ENCODE measurements at regions not wholly inside any gene's neighbourhood (a gene's known extent, or its start where the extent isn't known, plus 50 kb on each side); places are given as distances from the start of the nearest gene placed in this dataset.

DNA sequence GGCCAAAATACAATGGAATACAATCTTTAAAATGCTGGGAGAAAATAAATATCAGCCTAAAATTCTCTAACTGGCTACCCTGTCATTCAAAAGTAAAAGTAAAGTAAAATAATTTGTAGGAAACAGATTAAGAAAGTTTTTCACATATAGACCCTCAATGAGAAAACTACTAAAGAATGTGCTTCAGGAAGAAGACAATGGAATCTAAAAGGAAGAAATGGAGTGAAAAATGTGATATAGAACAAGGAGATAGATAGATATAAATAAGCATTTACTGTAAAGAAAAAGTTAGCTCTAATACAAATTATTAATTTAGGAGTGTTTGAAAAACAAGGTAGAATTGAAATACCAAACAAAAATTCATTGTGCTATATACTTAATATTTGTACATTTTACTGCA is 368.6 kb upstream of the MPDZ start:
- no peak for DNase-seq (ENCODE audit: low spot score)

DNA sequence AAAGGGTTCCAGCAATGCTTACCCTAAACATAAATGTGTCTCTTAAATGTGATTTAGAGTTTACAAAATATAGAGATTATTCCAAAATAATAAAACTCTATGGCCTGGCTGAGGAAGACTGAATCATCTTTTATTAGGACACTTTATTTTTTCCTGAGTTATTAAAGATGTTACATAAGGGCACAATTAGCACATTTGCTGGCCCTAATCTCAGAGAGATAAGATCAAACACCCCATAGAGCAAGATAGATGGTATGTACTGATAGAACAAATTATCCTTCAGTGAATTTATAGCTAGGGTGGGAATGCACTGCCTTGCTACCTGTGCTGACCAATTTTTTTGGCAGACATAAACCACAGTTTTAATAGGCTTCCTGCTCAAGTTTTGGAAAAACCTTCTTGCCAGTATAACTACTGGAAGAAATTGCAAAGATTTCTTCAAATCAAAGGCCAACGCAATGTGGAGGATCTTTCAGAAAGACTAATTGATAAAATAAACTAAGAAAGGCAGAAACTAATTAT is 367.1 kb upstream of the MPDZ start:
- DNase-seq (ENCODE audit: low spot score) = no peak

DNA sequence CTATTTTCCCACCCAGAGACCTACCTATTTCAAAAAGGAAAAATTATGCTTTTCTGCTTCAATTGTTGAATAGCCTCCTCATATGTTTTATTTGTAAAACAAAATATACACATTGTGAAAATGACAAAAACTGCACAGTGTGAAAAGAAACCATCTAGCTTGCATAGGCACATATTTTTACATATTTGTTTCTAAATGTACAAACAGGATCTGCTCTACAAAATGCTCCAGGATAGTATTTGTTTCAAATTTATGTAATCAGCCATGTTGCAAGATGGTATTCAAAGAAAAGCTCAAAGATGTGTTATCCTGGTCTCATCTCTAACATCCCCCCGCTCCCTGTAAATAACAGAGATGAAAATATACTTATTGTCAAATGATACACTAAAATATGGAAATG is 366.1 kb upstream of the MPDZ start:
- DNase-seq (ENCODE audit: low spot score) = no peak

DNA sequence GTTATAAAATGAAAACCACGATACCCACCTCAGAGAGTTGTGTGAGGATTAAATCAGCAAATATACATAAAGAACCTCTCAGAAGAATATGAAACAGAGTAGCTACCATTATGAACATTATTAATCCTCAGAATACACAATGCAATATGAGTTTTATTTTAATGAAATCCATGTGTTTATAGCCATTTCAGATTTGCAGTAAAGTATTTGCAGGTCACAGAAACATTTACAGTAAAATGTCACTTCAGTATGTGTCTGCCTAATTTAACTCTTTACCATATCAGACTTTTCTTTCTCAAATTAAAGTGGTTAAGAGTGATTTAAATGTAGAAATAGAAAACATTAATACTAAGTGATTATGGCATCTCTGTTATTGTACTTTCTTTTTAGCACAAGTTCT is 365.2 kb upstream of the MPDZ start:
- no peak for DNase-seq (ENCODE audit: low spot score)

DNA sequence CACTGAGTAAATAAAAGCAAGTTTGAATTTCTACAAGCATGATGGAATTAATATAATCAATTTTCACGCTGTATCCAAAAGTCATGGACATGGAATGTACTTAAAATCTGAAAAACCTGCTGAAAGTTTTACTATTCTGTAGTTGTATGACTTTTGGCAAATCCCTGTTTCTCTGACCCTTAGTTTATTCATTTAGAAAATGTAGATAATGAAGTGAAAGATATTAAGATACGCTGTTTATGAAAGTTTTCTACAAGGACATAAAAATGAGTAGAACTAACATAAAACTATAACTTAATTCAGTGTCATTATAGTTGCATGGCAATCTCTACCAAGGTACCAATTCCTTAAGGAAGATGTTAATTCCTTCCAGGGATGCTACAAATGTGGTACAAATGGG is 363.2 kb upstream of the MPDZ start:
- DNase-seq (ENCODE audit: low spot score) = no peak

DNA sequence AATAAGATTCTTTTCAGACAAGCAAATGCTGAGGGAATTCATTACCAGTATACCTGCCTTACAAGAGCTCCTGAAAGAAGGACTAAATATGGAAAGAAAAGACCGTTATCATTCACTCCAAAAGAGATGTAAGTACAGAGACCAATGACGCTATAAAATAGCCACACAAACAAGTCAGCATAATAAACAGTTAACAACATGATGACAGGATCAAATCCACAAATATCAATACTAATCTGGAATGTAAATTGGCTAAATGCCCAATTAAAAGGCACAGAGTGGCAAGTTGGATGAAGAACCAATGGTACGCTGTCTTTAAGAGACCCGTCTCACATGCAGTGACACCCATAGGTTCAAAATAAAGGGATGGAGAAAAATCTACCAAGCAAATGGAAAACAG is 349.6 kb upstream of the MPDZ start:
- DNase-seq (ENCODE audit: low spot score) = no peak

DNA sequence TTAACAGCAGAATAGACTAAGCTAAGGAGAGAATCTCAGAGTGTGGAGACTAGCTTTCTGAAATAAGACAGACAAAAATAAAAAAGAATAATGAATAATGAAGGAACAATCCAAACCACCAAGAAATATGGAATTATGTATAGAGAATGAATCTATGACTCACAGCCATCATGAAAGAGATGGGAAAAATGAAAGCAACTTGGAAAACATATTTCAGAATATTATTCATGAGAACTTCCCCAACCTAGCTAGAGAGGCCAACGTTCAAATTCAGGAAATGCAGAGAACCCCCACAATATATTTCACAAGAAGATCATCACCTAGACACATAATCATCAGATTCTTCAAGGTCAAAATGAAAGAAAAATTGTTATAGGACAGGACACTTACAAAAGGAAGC is 349.0 kb upstream of the MPDZ start:
- no peak for DNase-seq (ENCODE audit: low spot score)

DNA sequence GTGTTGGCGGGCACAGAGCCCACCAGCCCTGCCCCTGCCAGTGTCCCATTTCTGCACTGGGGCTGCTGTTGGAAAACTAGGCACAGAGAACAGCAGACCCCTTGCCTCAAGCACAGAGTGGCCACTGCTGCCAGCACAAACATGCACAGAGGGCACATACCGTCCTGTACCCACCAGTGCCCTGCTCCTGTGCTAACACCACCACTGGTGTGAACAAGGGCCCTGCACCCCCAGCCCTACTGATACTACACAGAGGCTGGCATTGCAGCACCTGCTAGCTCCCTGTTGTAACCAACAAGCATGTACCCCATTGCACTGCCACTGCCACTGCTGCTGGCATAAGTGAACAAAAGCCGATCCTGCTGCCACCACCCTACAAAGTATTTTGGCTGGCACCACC is 348.0 kb upstream of the MPDZ start:
- DNase-seq (ENCODE audit: low spot score) = no peak

DNA sequence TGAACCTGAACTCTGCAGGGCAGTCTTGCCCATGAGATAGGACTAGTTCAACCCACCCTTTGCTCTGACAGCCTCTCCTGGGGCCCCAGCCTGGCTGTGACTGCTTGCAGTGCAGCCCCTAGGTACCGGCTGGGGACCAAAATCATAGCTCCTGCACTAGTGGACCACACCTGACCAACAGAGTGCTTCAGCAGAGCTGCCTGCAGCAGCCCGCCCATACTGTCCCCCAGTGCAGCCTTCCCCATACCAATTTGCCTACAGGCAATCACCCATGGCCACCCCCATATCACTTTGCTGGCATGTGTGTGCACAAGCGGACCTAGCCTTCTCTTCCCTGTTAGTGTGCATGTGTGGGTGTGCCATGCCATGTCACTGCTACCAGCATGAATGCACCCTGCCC is 347.6 kb upstream of the MPDZ start:
- no peak for DNase-seq (ENCODE audit: low spot score)

GRCh38 chr9:13626601-13627000 is 347.1 kb upstream of the MPDZ start:
- DNase-seq (ENCODE audit: low spot score) = no peak

DNA sequence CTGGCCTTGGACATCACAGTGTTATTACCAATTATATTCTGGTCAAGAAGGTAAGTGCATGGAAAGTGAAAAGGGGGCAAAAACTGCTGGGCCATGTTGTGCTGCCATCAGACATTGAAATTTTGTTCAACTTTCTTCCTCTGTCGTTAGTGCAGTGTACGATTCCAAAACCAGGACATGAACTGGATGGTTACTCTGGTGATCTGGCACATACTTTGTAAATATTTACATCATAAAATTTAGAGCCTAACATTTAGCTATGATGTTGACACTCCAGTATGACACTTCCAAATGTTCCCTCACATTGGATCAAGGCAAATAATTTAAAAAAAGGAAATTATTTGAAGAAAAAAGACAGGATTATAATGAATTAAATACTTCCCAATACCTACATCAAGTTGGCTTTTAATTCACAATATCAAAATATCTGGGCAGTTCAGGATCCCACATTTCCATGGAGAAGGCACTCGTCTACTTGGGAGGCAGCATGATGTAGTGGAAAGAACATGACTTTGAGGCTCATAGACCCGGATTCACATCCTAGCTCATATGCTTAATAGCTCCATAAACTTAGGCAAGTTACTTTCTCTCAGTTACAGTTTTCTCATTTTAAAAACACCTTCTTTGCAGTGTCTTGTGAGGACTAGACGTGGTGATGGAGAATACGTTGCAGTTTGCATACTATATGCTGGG is 342.5 kb upstream of the MPDZ start:
- no peak for DNase-seq (ENCODE audit: low spot score)

GRCh38 chr9:13616491-13617035 is 337.1 kb upstream of the MPDZ start:
- no peak for DNase-seq (ENCODE audit: low spot score)

GRCh38 chr9:13615660-13616490 is 336.4 kb upstream of the MPDZ start:
- no peak for DNase-seq (ENCODE audit: low spot score)

DNA sequence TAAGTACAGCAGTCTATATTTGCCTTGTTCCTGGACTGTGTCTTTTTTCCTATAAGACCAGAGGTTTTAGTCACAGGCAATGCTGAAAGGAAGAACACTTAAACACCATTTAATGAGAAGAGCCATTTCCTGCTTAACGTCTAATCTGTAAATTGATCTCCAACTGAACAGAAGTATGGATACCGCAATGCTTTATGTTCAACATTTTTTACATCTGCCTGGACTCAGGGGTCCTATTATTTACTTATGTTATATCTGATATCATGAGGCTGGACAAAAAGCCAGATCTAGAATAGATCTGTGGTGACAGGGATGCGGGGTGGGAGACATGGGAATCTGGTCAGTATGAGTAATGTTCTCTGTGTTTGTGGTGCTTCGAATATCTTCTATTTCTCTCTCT is 334.6 kb upstream of the MPDZ start:
- no peak for DNase-seq (ENCODE audit: low spot score)

- DNase-seq (ENCODE audit: low spot score) = no peak
Measured at GRCh38 chr9:13613296-13613695, 333.8 kb upstream of the MPDZ start.

- DNase-seq (ENCODE audit: low spot score) = no peak
Measured at GRCh38 chr9:13608451-13608850, 329.0 kb upstream of the MPDZ start.

GRCh38 chr9:13607481-13608441 is 328.3 kb upstream of the MPDZ start:
- DNase-seq (ENCODE audit: low spot score) = no peak

DNA sequence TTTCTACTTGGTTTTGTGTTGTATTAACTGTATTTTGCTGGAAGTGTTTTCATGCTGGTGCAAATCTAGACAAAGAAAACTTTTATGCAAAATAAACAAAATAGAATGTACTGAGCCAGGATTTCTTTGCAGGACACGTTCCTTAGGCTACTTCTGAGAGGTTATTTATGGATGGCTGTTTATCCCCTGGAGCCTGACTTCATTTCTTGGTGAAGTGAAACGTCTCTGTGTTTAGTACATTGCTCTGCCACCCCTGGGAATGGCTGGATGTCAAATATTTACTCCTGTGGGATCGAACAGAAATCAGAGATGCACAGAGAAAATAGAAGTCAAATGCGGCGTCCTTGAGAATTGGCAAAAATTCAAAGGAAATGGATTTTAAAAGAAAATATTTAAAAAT is 327.1 kb upstream of the MPDZ start:
- DNase-seq (ENCODE audit: low spot score) = no peak

- DNase-seq (ENCODE audit: low spot score) = no peak
Measured at GRCh38 chr9:13603921-13604320, 324.4 kb upstream of the MPDZ start.

DNA sequence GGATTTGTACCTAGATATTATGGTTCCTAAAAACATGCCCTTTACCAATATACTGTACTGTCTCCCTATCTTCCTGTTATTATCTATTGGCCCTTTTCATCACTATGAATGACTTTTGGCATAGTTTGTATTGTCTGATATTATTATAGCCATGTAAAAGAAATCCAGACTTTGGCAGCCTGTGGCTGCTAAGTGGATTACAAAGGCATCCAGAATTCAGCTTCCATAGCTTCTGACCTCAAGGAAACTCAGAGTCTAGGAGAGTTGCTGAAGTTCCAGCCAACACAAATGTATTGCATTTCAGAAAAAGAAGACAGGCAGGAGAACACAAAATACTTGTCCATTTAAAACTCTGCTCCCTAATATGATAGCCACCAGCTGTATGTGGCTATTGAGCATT is 319.2 kb upstream of the MPDZ start:
- DNase-seq (ENCODE audit: low spot score) = no peak

- no peak for DNase-seq (ENCODE audit: low spot score)
Measured at GRCh38 chr9:13597427-13597826, 317.9 kb upstream of the MPDZ start.

GRCh38 chr9:13597004-13597403 is 317.5 kb upstream of the MPDZ start:
- no peak for DNase-seq (ENCODE audit: low spot score)
